ENCODE measurements at regions not wholly inside any gene's neighbourhood (a gene's known extent, or its start where the extent isn't known, plus 50 kb on each side); places are given as distances from the start of the nearest gene placed in this dataset.

DNA sequence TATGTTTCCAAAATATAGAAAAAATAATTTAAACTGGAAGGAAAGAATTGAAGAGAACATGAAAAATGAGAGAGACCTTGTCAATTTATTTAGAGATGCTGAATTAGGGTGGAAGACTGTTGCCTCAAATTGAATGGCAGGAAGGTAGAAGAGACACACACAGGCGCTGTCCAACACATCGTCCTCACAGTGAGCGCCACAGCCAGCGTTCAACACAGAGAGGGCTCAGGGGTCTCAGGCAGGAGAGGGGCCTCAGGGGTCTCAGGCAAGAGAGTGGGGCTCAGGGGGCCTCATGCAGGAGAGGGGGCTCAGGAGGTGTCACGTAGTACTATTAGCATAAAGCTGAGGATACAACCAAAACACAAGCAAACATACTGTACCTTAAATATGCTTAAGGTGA, 65.7 kb downstream of the TMEM18 start:
- DNase-seq (ENCODE audit: low read depth), result no peak

DNA sequence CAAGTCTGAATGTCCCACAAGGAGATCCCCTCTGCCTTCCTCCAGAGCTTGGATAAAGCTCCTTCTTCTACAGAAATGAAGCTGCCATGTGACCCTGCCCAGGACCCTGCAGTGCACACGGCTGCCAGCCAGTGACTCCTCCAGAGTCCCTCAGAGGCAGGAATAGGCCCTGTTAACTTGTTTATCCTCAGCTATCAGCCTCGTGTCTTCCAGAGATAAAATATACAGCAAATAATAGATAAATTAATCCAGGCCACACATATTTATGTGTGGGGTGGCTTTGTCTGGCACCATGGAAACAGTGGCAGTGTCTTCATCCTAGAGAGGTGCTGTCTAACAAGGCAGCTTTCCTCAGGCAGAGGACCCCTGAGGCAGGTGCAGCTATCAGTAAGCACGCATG, 66.7 kb downstream of the TMEM18 start:
- DNase-seq (ENCODE audit: low read depth), result no peak

GRCh38 chr2:609881-610280, 67.3 kb downstream of the TMEM18 start:
- DNase-seq (ENCODE audit: low read depth), result no peak

DNA sequence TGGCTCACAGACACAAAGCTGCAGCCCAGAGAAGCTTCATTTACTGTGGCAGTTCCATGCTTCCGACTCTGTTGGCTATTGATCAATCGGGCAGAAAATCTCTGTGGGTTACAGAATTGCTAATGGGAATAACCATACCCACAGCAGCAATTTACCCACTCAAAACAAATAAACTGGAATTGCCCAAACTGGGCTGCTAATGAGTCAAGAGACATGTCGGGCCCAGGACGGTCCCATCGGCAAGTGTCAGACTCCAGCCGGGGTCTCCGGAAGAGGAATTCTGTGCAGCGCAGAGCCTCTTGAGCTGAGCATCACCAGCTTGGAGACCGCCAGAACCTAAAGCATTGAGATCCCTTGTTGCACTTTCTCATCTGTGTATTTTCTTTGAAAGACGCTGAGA, 67.8 kb downstream of the TMEM18 start:
- DNase-seq (ENCODE audit: low read depth), result no peak

- DNase-seq (ENCODE audit: low read depth), result no peak
Measured at GRCh38 chr2:608711-609110, 68.5 kb downstream of the TMEM18 start.

DNA sequence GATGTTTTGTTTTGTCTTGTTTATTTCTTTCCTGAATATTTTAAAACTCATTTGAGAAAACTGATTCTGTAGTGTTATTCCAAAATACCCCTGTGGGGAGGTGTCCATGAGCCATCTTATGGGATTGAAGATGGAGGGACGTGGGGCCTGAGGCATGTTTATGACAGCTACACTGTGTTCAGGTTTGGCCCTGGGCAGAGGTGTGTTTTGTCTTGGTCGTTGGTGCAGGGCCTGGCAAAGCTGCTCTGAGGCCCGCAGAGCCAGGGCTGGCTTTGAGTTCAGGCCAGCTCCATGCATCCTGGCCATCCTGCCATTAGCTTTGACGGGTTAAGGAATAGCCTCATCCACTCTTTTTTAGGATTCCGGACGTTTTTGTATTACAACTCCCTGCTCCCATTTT, 68.9 kb downstream of the TMEM18 start:
- DNase-seq (ENCODE audit: low read depth), result no peak

DNA sequence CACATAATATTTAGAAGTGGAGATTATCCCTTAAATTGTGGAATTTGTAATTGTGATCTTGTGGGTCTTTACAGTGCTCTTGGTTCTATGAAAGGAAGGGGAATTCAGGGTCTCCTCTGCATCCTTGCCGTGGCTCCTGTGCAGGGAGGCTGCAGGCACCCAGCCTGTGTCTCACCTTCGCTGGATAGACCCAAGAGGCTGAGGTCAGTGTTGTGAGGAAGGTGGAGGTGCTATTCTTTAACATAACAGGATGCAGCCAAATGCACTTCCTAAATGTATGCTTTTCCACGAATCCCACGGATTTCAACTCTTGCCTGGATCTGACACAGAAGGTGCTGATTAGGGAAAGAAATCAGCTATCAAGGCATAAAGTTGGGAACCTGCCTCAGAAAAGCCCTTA, 69.5 kb downstream of the TMEM18 start:
- no peak for DNase-seq (ENCODE audit: low read depth)

DNA sequence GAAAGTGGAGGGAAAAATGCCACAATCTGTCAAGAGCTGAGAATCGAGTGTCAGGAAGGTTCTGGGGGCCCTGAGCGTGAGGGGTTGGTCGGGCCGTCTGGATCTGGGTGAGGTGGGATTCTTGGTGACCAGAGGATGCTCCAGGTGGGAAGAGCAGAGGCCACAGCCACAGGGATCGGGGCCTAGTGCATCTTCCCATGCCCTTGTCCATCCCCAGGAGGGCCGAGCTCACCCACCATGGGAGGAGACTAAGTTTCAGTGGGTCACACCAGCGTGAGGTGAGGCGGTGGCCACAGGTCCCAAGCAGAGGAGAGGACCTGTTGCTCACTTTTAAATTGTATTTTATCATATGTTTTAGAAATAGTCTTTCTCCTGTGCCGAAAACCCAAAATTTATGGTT, 70.0 kb downstream of the TMEM18 start:
- no peak for DNase-seq (ENCODE audit: low read depth)

- no peak for DNase-seq (ENCODE audit: low read depth)
Measured at GRCh38 chr2:605674-606608, 71.3 kb downstream of the TMEM18 start.

- DNase-seq (ENCODE audit: low read depth), result no peak
Measured at GRCh38 chr2:604854-605524, 72.2 kb downstream of the TMEM18 start.

DNA sequence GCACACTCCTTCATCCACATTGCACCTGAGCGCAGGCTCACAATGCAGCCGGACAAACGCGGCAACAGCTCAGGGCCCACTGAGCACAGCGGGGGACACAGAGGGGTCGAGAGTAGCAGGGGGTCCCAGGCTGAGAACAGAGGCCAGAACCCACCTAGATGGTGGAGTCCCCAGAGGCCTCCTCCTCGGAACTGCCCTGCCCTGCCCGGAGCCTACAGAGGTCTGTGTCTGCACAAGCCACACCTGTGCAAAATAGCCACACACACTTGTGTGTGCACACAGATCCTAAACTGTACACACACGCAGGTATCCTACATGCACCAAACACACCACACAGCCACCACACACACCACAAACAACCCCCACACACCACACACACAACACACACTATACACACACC, 72.8 kb downstream of the TMEM18 start:
- DNase-seq (ENCODE audit: low read depth), result no peak

DNA sequence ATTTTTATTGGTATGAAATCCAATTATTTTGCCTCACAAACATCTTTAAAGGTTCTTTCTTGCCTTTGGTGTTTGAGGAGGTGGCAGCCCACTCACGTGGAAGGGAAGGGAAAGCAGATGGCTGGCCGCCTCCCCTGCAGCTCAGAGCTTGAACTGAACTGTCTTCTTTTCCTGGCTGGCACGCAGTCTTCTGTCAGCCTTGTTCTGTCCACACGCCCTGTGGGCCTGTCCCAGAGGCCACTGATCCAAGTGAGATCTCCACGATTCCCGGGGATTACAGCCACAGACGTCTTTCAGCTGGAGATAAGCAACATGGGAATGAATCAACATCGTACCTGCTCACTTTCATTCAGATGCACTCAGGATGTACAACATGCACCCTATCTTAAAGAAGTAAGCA, 73.3 kb downstream of the TMEM18 start:
- DNase-seq (ENCODE audit: low read depth), result no peak

DNA sequence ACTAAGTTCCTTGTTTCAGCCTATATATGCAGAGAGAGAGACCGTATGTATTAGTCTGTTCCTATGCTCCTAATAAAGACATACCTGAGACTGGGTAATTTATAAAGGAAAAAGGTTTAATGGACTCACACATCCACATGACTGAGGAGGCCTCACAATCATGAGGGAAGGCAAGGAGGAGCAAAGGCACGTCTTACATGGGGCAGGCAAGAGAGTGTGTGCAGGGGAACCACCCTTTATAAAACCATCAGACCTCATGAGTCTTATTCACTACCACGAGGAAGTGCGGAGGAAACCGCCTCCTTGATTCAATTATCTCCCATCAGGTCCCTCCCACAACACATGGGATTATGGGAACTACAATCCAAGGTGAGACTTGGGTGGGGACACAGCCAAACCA, 73.8 kb downstream of the TMEM18 start:
- no peak for DNase-seq (ENCODE audit: low read depth)

DNA sequence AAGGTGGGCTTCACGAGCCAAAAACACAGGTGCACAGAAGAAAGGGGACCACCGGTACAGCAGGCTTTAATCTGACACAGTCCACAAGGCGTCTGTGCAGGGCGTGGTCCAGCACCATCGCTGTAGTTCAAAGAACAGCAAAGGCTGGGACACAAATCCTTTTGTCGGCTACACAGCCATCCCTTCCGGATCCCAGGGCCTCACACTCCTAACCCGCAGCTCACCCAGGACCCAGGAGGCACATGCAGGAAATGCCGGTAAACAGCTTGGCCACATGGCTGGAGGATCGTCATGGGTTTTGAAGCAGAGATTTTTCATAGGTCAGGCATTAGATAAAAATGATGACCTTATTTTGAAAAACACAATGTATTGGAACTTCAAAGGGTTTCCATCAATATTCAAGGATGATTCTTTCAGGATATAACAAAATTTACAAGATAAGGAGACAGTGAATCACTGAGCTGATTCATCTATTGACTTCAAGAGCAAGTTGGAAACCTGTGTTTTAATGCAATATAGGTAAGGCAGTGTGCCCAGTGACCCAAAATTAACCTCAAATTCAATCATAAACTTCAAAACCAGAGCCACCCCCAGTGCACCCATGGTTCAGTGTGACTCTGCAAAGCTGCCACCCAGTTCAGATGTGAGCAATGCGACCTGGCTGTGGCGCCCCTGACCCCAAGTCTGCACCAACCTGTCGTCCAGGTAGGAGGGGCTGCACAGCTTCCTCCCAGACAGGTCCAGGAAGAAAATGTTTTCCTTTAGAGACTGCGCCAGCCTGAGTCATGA, 74.4 kb downstream of the TMEM18 start:
- DNase-seq (ENCODE audit: low read depth), result no peak

DNA sequence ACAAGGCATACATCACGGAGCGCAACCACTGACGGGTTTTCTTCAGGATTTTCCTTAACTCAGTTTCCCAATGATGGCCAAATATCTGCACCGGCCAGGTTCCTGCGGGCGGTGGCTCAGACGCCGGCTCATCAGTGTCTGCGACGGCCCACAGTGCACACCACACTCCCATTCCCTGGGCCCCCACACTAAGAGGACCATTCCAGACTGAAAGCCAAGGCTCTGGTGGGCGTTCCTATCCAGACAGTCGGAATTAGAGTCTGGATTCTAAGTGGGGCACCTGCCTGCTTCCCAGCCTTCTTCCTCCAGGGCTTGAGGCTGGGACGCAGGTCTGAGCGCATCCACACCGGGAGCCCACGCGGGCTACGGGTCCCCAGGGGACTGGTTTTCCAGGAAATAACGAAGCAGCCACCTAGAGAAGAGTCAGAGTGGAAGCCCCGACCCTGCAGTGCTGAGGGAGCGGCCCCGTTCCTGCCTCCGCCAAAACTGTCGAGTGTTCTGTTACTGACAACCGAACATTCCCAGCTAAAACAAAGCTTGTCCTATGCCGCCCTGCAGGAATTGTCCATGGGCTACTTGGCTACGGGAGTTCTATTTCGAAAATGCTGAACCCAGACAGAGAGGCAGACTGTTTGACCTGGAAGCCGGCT, 75.3 kb downstream of the TMEM18 start:
- DNase-seq (ENCODE audit: low read depth), result no peak

- DNase-seq (ENCODE audit: low read depth), result no peak
Measured at GRCh38 chr2:601387-601698, 75.9 kb downstream of the TMEM18 start.

DNA sequence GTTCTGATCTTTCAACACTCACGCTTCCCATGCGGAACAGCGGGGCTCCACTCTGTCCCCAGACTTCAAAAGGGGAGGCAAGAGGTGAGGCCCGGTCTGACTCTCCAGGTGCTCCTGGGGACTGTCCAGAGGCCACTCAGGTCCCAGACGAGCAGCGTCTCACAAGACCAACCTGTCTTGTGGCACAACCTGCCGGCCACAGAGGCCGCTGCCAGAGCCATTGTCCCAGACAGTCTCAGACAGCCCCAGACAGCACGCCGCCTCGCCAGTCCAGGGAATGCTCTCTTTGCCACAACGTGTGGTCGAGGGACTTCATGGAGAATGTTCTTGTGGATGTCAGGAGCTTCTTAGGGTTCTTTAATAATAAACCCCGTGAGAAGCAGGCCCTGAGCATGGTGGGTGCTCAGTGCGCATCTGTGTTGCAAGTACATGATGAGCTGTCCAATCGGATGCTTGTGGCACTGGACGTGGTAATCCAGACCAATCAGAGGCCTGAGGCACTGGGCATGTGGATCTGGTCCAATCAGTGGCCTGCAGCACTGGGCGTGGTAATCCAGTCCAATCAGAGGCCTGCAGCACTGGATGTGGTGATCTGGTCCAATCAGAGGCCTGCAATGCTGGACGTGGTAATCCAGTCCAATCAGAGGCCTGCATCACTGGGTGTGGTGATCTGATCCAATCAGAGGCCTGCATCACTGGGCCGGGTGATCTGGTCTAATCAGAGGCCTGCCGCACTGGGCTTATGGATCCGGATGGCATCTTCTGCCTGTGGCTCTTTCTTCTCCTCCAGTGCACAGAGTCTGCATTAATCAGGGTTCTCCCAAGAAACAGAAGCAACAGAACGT, 76.4 kb downstream of the TMEM18 start:
- no peak for DNase-seq (ENCODE audit: low read depth)

DNA sequence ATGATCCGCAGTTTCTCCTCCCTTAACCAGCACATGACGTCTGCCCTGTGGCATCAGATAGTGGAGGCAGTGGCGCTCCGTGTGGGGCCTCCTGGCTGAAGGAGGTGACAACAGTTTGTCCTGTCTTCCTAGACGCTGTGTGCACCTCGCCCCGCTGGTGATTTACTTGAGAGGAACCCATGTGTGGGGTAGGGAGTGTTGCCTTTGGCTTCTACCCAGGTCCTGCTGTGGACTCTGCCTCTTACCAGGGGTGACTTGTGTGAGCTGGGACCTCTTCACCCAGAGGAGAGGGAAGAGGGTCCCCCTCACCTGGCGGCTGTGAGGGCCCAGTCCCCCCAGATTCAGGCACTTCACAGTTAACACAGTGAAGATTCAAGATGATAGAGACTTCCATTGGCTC, 77.6 kb downstream of the TMEM18 start:
- DNase-seq (ENCODE audit: low read depth), result no peak

DNA sequence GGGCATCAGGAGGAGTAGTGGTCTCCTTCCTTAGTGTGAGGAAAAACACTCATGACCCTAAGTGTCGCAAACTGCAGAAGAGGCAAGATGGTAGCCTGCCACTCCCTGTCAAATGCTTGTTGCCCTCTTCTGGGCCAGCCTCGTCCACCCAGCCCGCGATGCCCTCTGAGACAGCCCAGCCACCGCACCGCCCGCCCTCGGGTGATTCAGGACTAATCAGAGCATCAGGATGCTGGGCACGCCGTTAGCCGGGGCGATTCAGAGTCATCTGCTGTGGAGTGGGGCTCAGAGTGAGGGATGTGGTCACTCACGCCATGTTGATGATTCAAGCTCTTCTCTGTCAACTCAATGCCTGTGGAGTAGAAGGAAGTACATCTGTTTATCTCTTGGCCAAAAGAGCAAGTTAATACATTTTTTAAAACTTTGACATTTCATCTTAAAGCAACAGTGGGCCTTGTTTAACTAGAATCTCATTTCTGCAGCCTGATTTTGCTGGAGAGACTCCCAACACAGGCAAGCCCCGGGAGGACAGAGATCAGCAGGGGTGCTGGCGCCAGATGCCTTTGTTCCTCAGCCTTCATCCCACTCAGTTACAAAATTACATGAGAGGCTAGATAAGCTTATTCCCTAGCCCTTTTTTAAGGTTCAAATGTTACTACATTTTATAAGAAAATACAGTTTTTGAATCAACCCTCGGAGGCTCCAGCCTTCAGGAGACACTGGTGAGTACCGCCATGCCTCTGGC, 79.0 kb downstream of the TMEM18 start:
- DNase-seq (ENCODE audit: low read depth), result no peak

GRCh38 chr2:595831-596592, 81.2 kb downstream of the TMEM18 start:
- no peak for DNase-seq (ENCODE audit: low read depth)

Measured in stromal cell of bone marrow (primary cell).